ENCODE measurements at regions not wholly inside any gene's neighbourhood (a gene's known extent, or its start where the extent isn't known, plus 50 kb on each side); places are given as distances from the start of the nearest gene placed in this dataset.
"Not testable (repeated sequence)": the region's sequence is repeated elsewhere in the genome, so short reads cannot be mapped to it uniquely, and the experiment has no call there.

- no peak overlapping the region for H3K27ac ChIP-seq
- TF ChIP-seq, protein P1, sequence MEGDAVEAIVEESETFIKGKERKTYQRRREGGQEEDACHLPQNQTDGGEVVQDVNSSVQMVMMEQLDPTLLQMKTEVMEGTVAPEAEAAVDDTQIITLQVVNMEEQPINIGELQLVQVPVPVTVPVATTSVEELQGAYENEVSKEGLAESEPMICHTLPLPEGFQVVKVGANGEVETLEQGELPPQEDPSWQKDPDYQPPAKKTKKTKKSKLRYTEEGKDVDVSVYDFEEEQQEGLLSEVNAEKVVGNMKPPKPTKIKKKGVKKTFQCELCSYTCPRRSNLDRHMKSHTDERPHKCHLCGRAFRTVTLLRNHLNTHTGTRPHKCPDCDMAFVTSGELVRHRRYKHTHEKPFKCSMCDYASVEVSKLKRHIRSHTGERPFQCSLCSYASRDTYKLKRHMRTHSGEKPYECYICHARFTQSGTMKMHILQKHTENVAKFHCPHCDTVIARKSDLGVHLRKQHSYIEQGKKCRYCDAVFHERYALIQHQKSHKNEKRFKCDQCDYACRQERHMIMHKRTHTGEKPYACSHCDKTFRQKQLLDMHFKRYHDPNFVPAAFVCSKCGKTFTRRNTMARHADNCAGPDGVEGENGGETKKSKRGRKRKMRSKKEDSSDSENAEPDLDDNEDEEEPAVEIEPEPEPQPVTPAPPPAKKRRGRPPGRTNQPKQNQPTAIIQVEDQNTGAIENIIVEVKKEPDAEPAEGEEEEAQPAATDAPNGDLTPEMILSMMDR (IDR thresholded peaks at IDR 0.05), result no peak
- TF ChIP-seq ZFX (IDR thresholded peaks at IDR 0.05; ENCODE audit: borderline replicate concordance), result no peak
Measured at GRCh38 chr3:66633402-66634381, 132.9 kb upstream of the LRIG1 start.

GRCh38 chr3:66638717-66639116, 137.9 kb upstream of the LRIG1 start:
- TF ChIP-seq ZFX (IDR thresholded peaks at IDR 0.05; ENCODE audit: borderline replicate concordance), result no peak
- TF ChIP-seq, protein P1 (IDR thresholded peaks at IDR 0.05), result no peak
- no peak overlapping the region for H3K27ac ChIP-seq

GRCh38 chr3:66639809-66640356, 139.1 kb upstream of the LRIG1 start:
- TF ChIP-seq ZFX (IDR thresholded peaks at IDR 0.05; ENCODE audit: borderline replicate concordance), result no peak
- TF ChIP-seq, protein P1 (IDR thresholded peaks at IDR 0.05), result no peak
- no peak overlapping the region for H3K27ac ChIP-seq

- no peak overlapping the region for H3K27ac ChIP-seq
- TF ChIP-seq, protein P1 (IDR thresholded peaks at IDR 0.05), result no peak
Measured at GRCh38 chr3:66642019-66642418, 141.2 kb upstream of the LRIG1 start.

GRCh38 chr3:66642484-66642883, 141.7 kb upstream of the LRIG1 start:
- no peak overlapping the region for H3K27ac ChIP-seq
- TF ChIP-seq, protein P1 (IDR thresholded peaks at IDR 0.05), result no peak
- TF ChIP-seq ZFX (IDR thresholded peaks at IDR 0.05; ENCODE audit: borderline replicate concordance), result no peak

- no peak for TF ChIP-seq ZFX (IDR thresholded peaks at IDR 0.05; ENCODE audit: borderline replicate concordance)
- TF ChIP-seq, protein P1 (IDR thresholded peaks at IDR 0.05), result no peak
- H3K27ac ChIP-seq, result no peak overlapping the region
Measured at GRCh38 chr3:66644549-66644948, 143.7 kb upstream of the LRIG1 start.

DNA sequence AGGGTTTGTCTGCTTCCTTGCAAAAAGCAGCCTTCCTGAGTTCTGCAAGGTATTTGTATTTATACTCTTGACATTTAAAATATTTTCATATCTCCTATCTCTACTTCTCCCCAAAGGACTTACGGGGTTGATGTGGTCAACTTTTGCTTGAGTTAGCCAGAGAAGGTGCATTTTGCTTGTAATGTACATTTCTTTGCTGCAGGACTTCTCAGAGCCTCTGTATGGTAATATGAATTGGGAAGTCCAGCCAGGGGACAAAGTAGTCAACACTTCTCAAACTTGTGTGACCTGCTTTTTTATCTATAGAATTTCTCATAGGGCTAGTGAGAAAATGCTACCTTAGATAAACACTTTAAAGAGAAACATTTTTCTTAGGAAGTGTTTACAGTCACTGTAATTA, 148.2 kb upstream of the LRIG1 start:
- H3K27ac ChIP-seq, result no peak overlapping the region
- TF ChIP-seq ZFX (IDR thresholded peaks at IDR 0.05; ENCODE audit: borderline replicate concordance), result no peak
- TF ChIP-seq, protein P1 (IDR thresholded peaks at IDR 0.05), result no peak

DNA sequence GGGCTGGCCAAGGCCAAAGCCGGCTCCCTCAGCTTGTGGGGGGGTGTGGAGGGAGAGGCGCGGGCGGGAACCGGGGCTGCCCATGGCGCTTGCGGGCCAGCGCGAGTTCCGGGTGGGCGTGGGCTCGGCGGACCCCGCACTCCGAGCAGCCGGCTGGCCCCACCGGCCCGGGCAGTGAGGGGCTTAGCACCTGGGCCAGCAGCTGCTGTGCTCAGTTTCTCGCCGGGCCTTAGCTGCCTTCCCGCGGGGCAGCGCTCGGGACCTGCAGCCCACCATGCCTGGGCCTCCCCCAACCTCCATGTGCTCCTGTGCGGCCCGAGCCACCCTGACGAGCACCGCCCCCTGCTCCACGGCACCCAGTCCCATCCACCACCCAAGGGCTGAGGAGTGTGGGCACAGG, 150.7 kb upstream of the LRIG1 start:
- H3K27ac ChIP-seq, result not testable (repeated sequence)

GRCh38 chr3:66652100-66652499, 151.3 kb upstream of the LRIG1 start:
- H3K27ac ChIP-seq, result not testable (repeated sequence)
